ENCODE measurements at regions not wholly inside any gene's neighbourhood (a gene's known extent, or its start where the extent isn't known, plus 50 kb on each side); places are given as distances from the start of the nearest gene placed in this dataset.

DNA sequence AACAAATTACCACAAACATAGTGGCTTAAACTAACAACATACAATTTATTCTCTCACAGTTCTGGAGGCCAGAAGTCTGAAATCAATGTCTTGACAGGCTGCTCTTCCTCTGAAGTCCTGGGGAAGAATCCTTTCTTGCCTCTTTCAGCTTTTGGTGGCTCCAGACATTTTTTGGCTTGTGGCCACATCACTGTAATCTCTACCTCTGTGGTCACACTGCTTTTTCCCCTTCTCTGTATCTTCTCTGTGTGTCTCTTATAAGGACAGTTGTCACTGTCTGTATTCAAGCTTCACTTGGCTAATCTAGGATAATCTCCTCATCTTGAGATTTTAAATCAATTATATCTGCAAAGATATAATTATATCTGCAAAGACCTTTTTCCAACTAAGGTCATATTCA, 80.3 kb upstream of the ABHD2 start:
- TF ChIP-seq, protein P1, sequence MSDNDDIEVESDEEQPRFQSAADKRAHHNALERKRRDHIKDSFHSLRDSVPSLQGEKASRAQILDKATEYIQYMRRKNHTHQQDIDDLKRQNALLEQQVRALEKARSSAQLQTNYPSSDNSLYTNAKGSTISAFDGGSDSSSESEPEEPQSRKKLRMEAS (IDR thresholded peaks at IDR 0.05): no peak
- TF ChIP-seq, protein P2, sequence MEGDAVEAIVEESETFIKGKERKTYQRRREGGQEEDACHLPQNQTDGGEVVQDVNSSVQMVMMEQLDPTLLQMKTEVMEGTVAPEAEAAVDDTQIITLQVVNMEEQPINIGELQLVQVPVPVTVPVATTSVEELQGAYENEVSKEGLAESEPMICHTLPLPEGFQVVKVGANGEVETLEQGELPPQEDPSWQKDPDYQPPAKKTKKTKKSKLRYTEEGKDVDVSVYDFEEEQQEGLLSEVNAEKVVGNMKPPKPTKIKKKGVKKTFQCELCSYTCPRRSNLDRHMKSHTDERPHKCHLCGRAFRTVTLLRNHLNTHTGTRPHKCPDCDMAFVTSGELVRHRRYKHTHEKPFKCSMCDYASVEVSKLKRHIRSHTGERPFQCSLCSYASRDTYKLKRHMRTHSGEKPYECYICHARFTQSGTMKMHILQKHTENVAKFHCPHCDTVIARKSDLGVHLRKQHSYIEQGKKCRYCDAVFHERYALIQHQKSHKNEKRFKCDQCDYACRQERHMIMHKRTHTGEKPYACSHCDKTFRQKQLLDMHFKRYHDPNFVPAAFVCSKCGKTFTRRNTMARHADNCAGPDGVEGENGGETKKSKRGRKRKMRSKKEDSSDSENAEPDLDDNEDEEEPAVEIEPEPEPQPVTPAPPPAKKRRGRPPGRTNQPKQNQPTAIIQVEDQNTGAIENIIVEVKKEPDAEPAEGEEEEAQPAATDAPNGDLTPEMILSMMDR (CRISPR knock-in tag; IDR thresholded peaks at IDR 0.05): no peak
- TF ChIP-seq PRMT3 (CRISPR knock-in tag; IDR thresholded peaks at IDR 0.05; ENCODE audit: borderline replicate concordance, low read depth): no peak
- TF ChIP-seq POLR2AphosphoS5 (IDR thresholded peaks at IDR 0.05; ENCODE audit: low read depth, low read length): no peak
- TF ChIP-seq, protein P3, sequence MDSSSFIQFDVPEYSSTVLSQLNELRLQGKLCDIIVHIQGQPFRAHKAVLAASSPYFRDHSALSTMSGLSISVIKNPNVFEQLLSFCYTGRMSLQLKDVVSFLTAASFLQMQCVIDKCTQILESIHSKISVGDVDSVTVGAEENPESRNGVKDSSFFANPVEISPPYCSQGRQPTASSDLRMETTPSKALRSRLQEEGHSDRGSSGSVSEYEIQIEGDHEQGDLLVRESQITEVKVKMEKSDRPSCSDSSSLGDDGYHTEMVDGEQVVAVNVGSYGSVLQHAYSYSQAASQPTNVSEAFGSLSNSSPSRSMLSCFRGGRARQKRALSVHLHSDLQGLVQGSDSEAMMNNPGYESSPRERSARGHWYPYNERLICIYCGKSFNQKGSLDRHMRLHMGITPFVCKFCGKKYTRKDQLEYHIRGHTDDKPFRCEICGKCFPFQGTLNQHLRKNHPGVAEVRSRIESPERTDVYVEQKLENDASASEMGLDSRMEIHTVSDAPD (CRISPR knock-in tag; IDR thresholded peaks at IDR 0.05): no peak
